Body of pancreas (tissue), 4 donors: ENCODE measurements at regions not wholly inside any gene's neighbourhood (a gene's known extent, or its start where the extent isn't known, plus 50 kb on each side); places are given as distances from the start of the nearest gene placed in this dataset.

Source experiments
- ATAC-seq: fragments of 150-250 bp; one replicate; pipeline ENCODE4 v1.9.1; 2016
- DNase-seq, 4 donors: peaks; one replicate each; pipeline ENCODE4 v3.0.0-alpha.2; 2019
- H3K27ac ChIP-seq, 4 donors: fragments of 200-600 bp; sonication (generic); 1 replicate in 3 of 4; 2 replicates in 1 of 4; pipeline versions ENCODE4 v1.5.1 to v1.6.1; 2016 to 2019; ENCODE audit warnings: mild to moderate bottlenecking in 1 of 4, mixed read lengths in 1 of 4, moderate library complexity in 1 of 4
- H3K27me3 ChIP-seq, 2 donors: fragments of 200-600 bp; sonication (generic); one replicate each; pipeline ENCODE4 v1.6.0; 2016; ENCODE audit warnings: mild to moderate bottlenecking in 1 of 2
- H3K36me3 ChIP-seq, 2 donors: fragments of 200-600 bp; sonication (generic); replicated peaks in 1 of 2; 2 replicates each; pipeline ENCODE4 v1.5.1; 2016; ENCODE audit warnings: low read depth in 2 of 2; ENCODE audit not compliant: insufficient read depth in 1 of 2
- H3K4me1 ChIP-seq: fragments of 200-600 bp; sonication (generic); one replicate; pipeline ENCODE4 v1.6.0; 2016
- H3K4me3 ChIP-seq, 2 donors: fragments of 200-600 bp; sonication (generic); 1 replicate in 1 of 2; 2 replicates in 1 of 2; pipeline ENCODE4 v1.5.1; 2016 to 2019
- H3K9me3 ChIP-seq, 3 donors: fragments of 200-600 bp; sonication (generic); 1 replicate in 2 of 3; 2 replicates in 1 of 3; pipeline ENCODE4 v1.5.1; 2016
- CTCF ChIP-seq, 7 experiments: fragments of 450-650 bp in 4 of 7; fragments of 200-600 bp in 3 of 7; sonication (generic) in 3 of 7; IDR thresholded peaks; one replicate each; pipeline ENCODE4 v1.5.1; 2016 to 2019; ENCODE audit warnings: antibody characterized with exemption in 7 of 7
- POLR2A ChIP-seq, 3 donors: fragments of 450-650 bp; IDR thresholded peaks; one replicate each; pipeline ENCODE4 v1.6.1; 2016; ENCODE audit warnings: antibody characterized with exemption in 3 of 3, mild to moderate bottlenecking in 2 of 3
- WGBS, 2 donors: methylation state at CpG; one replicate each; pipeline ENCODE4 v1.1.5; 2017; 5-methylcytosine and 5-hydroxymethylcytosine counted together
- intact Hi-C: fragments of 100-400 bp; cut with DNase I; formaldehyde crosslinking; loops from one replicate; pipeline ENCODE4 v1.15.1; 2023

- no peak for ATAC-seq
- peak overlapping the region in 1 of 4 donors; percentile 59 for H3K27ac ChIP-seq
These were observed 136.4 kb upstream of the SLC1A4 start for GRCh38 chr2:64852771-64853241.

DNA sequence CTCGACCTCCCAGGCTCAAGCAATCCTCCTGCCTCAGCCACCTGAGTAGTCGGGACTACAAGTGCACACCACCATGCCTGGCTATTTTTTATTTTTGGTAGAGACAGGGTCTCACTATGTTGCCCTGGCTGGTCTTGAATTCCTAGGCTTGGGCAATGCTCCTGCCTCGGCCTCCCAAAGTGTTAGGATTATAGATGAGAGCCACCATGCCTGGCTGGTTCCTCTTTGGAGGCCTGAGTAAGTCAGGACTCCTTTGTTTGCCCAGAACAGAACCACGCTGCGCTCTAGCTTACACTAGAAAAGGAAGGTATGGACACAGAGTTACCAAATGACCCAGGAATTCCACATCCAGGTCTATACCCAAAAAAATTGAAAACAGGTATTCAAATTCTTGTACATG is 135.9 kb upstream of the SLC1A4 start:
- ATAC-seq, result no peak
- no peak for DNase-seq
- Histone ChIP-seq H3K36me3 (no peaks in the 10 kb centered on the region), H3K4me3 (no peak overlapping the region), H3K4me1 (peaks cover 10% of the 10 kb centered on the region), H3K27ac (peak overlapping the region in 1 of 4 donors; percentile 59), H3K27me3 (no peaks in the 10 kb centered on the region), H3K9me3 (no peaks in the 10 kb centered on the region)
- intact Hi-C loops, result no loop called here
- TF ChIP-seq POLR2A (IDR thresholded peaks at IDR 0.05) (no peak), CTCF (IDR thresholded peaks at IDR 0.05) (no peak)
- WGBS, 2 donors, result 84 to 85% methylated on average over 5 of the region's 5 CpGs

More at GRCh38 chr2:64852771-64853241, 136.4 kb upstream of the SLC1A4 start:
- intact Hi-C loops, result no loop called here
- Histone ChIP-seq H3K9me3 (no peaks in the 10 kb centered on the region), H3K4me1 (peaks cover 5% of the 10 kb centered on the region), H3K36me3 (no peaks in the 10 kb centered on the region), H3K4me3 (no peak overlapping the region), H3K27me3 (no peaks in the 10 kb centered on the region)
- TF ChIP-seq POLR2A (IDR thresholded peaks at IDR 0.05) (peak in 1 of 3 donors; percentile 21), CTCF (IDR thresholded peaks at IDR 0.05) (no peak)
- DNase-seq, result peak in 1 of 4 donors; percentile 57
- WGBS, 2 donors, result 74 to 80% methylated on average over 4 of the region's 4 CpGs

- TF ChIP-seq CTCF (IDR thresholded peaks at IDR 0.05) (no peak), POLR2A (IDR thresholded peaks at IDR 0.05) (no peak)
- ATAC-seq, result no peak
- intact Hi-C loops, result no loop called here
These were observed 135.3 kb upstream of the SLC1A4 start for GRCh38 chr2:64853894-64854293.

GRCh38 chr2:64854773-64855237 is 134.4 kb upstream of the SLC1A4 start:
- WGBS, 2 donors, result 81 to 100% methylated on average over 1 of the region's 1 CpG
- intact Hi-C loops, result no loop called here
- Histone ChIP-seq H3K4me1 (peaks cover 25% of the 10 kb centered on the region), H3K27me3 (no peaks in the 10 kb centered on the region), H3K4me3 (no peak overlapping the region), H3K27ac (no peak overlapping the region), H3K9me3 (no peaks in the 10 kb centered on the region), H3K36me3 (no peaks in the 10 kb centered on the region)
- TF ChIP-seq POLR2A (IDR thresholded peaks at IDR 0.05) (no peak), CTCF (IDR thresholded peaks at IDR 0.05) (no peak)
- ATAC-seq (no peak), DNase-seq (peak in 1 of 4 donors; percentile 71)

More at GRCh38 chr2:64853894-64854293, 135.3 kb upstream of the SLC1A4 start:
- Histone ChIP-seq H3K27me3 (no peaks in the 10 kb centered on the region), H3K27ac (no peak overlapping the region), H3K9me3 (no peaks in the 10 kb centered on the region), H3K36me3 (no peaks in the 10 kb centered on the region), H3K4me3 (no peak overlapping the region), H3K4me1 (peaks cover 16% of the 10 kb centered on the region)
- WGBS, 2 donors, result 79 to 87% methylated on average over 1 of the region's 1 CpG
- no peak for DNase-seq
